ENCODE measurements at regions not wholly inside any gene's neighbourhood (a gene's known extent, or its start where the extent isn't known, plus 50 kb on each side); places are given as distances from the start of the nearest gene placed in this dataset.

DNA sequence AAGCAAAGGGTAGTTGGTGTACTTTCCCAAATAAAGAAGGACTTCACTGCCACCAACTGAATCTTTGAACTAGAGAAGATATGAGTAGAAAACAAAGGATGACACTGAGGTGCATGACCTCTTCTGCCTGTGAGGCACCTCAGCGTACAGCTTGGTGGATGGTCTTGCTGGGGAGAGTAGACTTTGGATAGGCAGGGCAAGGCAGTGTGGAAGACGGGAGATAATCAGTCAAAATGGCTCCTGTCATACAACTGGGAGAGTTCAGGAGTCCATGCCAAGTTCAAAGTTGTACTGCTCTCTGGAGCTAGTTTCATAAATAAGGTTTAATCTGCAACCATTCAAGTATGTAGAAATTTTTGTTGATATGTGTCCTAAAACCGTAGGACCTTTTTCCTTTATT, 143.4 kb downstream of the BARHL2 start:
- intact Hi-C loops (cut with micrococcal nuclease; ENCODE audit: unreplicated experiment) (no loop called here), in situ Hi-C loops (cut with HindIII; ENCODE audit: extremely low pct_ligation_motif_present, low pct_unique_long_range_greater_than_20kb) (no loop called here)
- CTCF ChIA-PET (ENCODE audit: low intra/inter-chr PET ratio, low total read pairs): no interaction called here
- H2AFZ ChIP-seq (ENCODE audit: low read length): no peak overlapping the region
- no peaks in the 10 kb centered on the region for H3K27me3 ChIP-seq (ENCODE audit: control insufficient read depth in 1 of 2, insufficient read depth in 2 of 2, low read length in 2 of 2)
- no peak overlapping the region for H3K9ac ChIP-seq (ENCODE audit: insufficient read depth, low read depth, low read length)
- H3K79me2 ChIP-seq (ENCODE audit: insufficient read depth, low read length): no peaks in the 10 kb centered on the region
- no peak overlapping the region for H3K27ac ChIP-seq (ENCODE audit: extremely low read length, insufficient read depth, low read length)
- WGBS (ENCODE audit: low lambda C conversion rate): 1% methylated on average over 3 of the region's 3 CpGs
- no peaks in the 10 kb centered on the region for H3K36me3 ChIP-seq (replicated peaks in 1 of 2; ENCODE audit: control insufficient read depth in 1 of 2, insufficient read depth in 2 of 2, low read length in 2 of 2)
- no TSS peak for BruUV-seq (replicated peaks)
- H3K4me2 ChIP-seq (ENCODE audit: low read depth, low read length): no peak overlapping the region
- FAIRE-seq (no peak), ATAC-seq (no peak), DNase-seq (ENCODE audit: low spot score) (no peak)
- H3K9me3 ChIP-seq (ENCODE audit: low read length): no peaks in the 10 kb centered on the region
- no peaks in the 10 kb centered on the region for H3K4me1 ChIP-seq (ENCODE audit: insufficient read depth, low read length)
- H3K4me3 ChIP-seq (replicated peaks in 1 of 3; ENCODE audit: insufficient read depth in 1 of 3, low read depth in 2 of 3, low read length in 3 of 3): no peak overlapping the region
- no peaks in the 10 kb centered on the region for H4K20me1 ChIP-seq (ENCODE audit: insufficient read depth, low read length)
- TF ChIP-seq SIN3A (IDR thresholded peaks at IDR 0.05; ENCODE audit: borderline replicate concordance, low read depth, low read length): no peak
- no peak for TF ChIP-seq SMARCE1 (IDR thresholded peaks at IDR 0.05; ENCODE audit: borderline replicate concordance)
- TF ChIP-seq SNRNP70 (IDR thresholded peaks at IDR 0.05; ENCODE audit: low read depth, low read length): no peak
- TF ChIP-seq SP5 (CRISPR knock-in tag; IDR thresholded peaks at IDR 0.05; ENCODE audit: borderline replicate concordance, low read depth): no peak
- TF ChIP-seq SPEN (CRISPR knock-in tag; IDR thresholded peaks at IDR 0.05; ENCODE audit: low read depth): no peak
- TF ChIP-seq ZC3H13 (CRISPR knock-in tag; IDR thresholded peaks at IDR 0.05): no peak
- no peak for TF ChIP-seq NFKB2 (CRISPR knock-in tag; IDR thresholded peaks at IDR 0.05; ENCODE audit: borderline replicate concordance)
- POLR2A ChIA-PET: no interaction called here

DNA sequence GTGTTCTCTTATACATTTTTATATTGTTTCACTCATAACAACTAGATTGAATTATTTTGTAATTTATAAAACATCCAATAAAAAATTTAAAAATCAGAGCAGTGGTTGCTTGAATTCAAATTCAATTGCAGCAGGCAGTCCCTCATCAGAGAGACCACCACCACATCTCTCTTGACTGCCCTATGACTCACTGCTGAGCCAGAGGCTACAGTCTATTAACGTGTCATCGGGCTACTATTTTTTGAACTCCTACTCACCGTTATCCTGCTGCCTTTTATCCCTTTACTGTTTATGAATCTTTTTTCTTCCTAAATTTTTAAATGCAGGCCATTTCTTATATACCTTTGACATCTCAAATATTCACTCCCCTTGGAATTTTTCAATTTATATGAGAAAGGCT, 144.7 kb downstream of the BARHL2 start:
- ChIA-PET CTCF (ENCODE audit: low intra/inter-chr PET ratio, low total read pairs) (no interaction called here), POLR2A (no interaction called here)
- Histone ChIP-seq H3K9me3 (ENCODE audit: low read length) (no peaks in the 10 kb centered on the region), H2AFZ (ENCODE audit: low read length) (no peak overlapping the region), H3K27me3 (ENCODE audit: control insufficient read depth in 1 of 2, insufficient read depth in 2 of 2, low read length in 2 of 2) (no peaks in the 10 kb centered on the region), H3K27ac (ENCODE audit: extremely low read length, insufficient read depth, low read length) (no peak overlapping the region), H3K36me3 (replicated peaks in 1 of 2; ENCODE audit: control insufficient read depth in 1 of 2, insufficient read depth in 2 of 2, low read length in 2 of 2) (no peaks in the 10 kb centered on the region), H3K4me2 (ENCODE audit: low read depth, low read length) (no peak overlapping the region), H3K79me2 (ENCODE audit: insufficient read depth, low read length) (no peaks in the 10 kb centered on the region), H3K4me1 (ENCODE audit: insufficient read depth, low read length) (no peaks in the 10 kb centered on the region), H4K20me1 (ENCODE audit: insufficient read depth, low read length) (no peaks in the 10 kb centered on the region), H3K9ac (ENCODE audit: insufficient read depth, low read depth, low read length) (no peak overlapping the region), H3K4me3 (replicated peaks in 1 of 3; ENCODE audit: insufficient read depth in 1 of 3, low read depth in 2 of 3, low read length in 3 of 3) (no peak overlapping the region)
- WGBS (ENCODE audit: low lambda C conversion rate): 35% methylated on average over 3 of the region's 3 CpGs
- ATAC-seq (no peak), FAIRE-seq (no peak), DNase-seq (ENCODE audit: low spot score) (no peak)
- in situ Hi-C loops (cut with HindIII; ENCODE audit: extremely low pct_ligation_motif_present, low pct_unique_long_range_greater_than_20kb) (no loop called here), intact Hi-C loops (cut with micrococcal nuclease; ENCODE audit: unreplicated experiment) (no loop called here)
- no TSS peak for BruUV-seq (replicated peaks)
- no peak for TF ChIP-seq FOXM1 (CRISPR knock-in tag; IDR thresholded peaks at IDR 0.05)
- no peak for TF ChIP-seq REPIN1 (CRISPR knock-in tag; IDR thresholded peaks at IDR 0.05; ENCODE audit: borderline replicate concordance, low read depth)
- TF ChIP-seq, protein P1, sequence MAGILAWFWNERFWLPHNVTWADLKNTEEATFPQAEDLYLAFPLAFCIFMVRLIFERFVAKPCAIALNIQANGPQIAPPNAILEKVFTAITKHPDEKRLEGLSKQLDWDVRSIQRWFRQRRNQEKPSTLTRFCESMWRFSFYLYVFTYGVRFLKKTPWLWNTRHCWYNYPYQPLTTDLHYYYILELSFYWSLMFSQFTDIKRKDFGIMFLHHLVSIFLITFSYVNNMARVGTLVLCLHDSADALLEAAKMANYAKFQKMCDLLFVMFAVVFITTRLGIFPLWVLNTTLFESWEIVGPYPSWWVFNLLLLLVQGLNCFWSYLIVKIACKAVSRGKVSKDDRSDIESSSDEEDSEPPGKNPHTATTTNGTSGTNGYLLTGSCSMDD (CRISPR knock-in tag; IDR thresholded peaks at IDR 0.05): no peak
- no peak for TF ChIP-seq KDM4B (CRISPR knock-in tag; IDR thresholded peaks at IDR 0.05)
- no peak for TF ChIP-seq SALL2 (CRISPR knock-in tag; IDR thresholded peaks at IDR 0.05)
- TF ChIP-seq ZFP36 (IDR thresholded peaks at IDR 0.05; ENCODE audit: borderline replicate concordance, low read depth, low read length, partially characterized antibody): no peak
- no peak for TF ChIP-seq PLSCR1 (CRISPR knock-in tag; IDR thresholded peaks at IDR 0.05; ENCODE audit: borderline replicate concordance)
- TF ChIP-seq, protein P2, sequence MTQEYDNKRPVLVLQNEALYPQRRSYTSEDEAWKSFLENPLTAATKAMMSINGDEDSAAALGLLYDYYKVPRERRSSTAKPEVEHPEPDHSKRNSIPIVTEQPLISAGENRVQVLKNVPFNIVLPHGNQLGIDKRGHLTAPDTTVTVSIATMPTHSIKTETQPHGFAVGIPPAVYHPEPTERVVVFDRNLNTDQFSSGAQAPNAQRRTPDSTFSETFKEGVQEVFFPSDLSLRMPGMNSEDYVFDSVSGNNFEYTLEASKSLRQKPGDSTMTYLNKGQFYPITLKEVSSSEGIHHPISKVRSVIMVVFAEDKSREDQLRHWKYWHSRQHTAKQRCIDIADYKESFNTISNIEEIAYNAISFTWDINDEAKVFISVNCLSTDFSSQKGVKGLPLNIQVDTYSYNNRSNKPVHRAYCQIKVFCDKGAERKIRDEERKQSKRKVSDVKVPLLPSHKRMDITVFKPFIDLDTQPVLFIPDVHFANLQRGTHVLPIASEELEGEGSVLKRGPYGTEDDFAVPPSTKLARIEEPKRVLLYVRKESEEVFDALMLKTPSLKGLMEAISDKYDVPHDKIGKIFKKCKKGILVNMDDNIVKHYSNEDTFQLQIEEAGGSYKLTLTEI (CRISPR knock-in tag; conservative IDR thresholded peaks at IDR 0.05): no peak
- TF ChIP-seq, protein P3, sequence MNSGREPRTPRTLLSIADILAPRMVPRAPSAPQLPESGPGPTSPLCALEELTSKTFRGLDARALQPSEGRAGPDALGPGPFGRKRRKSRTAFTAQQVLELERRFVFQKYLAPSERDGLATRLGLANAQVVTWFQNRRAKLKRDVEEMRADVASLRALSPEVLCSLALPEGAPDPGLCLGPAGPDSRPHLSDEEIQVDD (CRISPR knock-in tag; IDR thresholded peaks at IDR 0.05; ENCODE audit: borderline replicate concordance): no peak
- no peak for TF ChIP-seq JUNB (CRISPR knock-in tag; IDR thresholded peaks at IDR 0.05; ENCODE audit: borderline replicate concordance)

Measured in HepG2 (cell line).